HG02798 (cell line): ENCODE measurements at regions not wholly inside any gene's neighbourhood (a gene's known extent, or its start where the extent isn't known, plus 50 kb on each side); places are given as distances from the start of the nearest gene placed in this dataset.

Source experiments
- ATAC-seq: cut with Tn5 transposase; IDR thresholded peaks from one replicate; pipeline ENCODE4 v1.9.1; 2021; ENCODE audit warnings: mild to moderate bottlenecking; ENCODE audit not compliant: unreplicated experiment, poor library complexity

DNA sequence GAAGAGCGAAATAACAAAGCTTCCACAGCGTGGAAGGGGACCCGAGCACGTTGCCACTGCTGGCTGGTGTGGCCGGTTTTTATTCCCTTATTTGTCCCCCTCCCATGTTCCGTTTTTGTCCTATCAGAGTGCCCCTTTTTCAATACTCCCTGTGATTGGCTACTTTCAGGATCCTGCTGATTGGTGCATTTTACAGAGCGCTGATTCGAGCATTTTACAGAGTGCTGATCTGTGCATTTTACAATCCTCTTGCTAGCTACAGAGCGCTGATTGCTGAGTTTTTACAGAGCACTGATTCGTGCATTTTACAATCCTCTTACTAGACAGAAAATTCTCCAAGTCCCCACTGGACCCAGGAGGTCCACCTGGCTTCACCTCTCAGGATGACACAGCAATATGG lies 250.9 kb upstream of the EPHA5 start:
- no peak for ATAC-seq

GRCh38 chr4:65918872-65919271 lies 248.6 kb upstream of the EPHA5 start:
- no peak for ATAC-seq

DNA sequence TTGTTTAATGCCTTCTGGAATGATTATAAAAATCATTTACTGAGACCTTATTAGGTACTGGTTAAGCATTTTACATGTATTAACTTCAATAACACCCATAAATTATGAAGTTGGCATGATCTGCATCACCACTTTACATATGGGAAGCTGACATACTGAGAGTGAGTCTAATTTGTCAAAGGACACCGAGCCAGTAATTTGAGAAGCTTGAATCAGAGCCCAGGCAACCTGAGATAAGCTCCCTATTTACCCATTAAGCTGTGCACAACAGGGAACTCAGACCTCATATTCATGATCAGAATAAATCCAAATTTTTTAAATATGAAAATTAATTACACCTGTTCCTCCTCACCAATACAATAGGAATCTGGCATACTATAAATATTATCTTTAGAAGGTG lies 247.9 kb upstream of the EPHA5 start:
- no peak for ATAC-seq

DNA sequence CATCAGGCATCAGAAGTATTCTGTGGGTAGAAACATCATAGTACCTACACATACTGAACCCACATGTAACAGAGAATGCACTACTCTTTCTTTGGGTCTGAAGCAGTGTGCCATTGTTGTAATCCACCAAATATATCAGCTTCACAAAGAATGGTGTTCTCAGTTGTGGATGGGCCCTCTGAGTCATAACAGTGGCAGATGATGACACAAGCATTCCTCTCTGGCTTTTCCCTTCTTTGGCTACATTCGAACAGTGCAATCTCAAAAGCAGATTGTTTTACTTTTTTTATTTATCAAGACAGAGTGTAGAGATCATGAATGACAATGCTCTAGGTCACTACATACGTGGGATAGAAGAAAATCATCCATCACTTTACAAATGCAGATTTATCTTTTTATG lies 247.2 kb upstream of the EPHA5 start:
- ATAC-seq = no peak

- no peak for ATAC-seq
These were observed 241.4 kb upstream of the EPHA5 start for GRCh38 chr4:65911720-65912119.

- ATAC-seq = no peak
These were observed 223.9 kb upstream of the EPHA5 start for GRCh38 chr4:65893957-65894755.

DNA sequence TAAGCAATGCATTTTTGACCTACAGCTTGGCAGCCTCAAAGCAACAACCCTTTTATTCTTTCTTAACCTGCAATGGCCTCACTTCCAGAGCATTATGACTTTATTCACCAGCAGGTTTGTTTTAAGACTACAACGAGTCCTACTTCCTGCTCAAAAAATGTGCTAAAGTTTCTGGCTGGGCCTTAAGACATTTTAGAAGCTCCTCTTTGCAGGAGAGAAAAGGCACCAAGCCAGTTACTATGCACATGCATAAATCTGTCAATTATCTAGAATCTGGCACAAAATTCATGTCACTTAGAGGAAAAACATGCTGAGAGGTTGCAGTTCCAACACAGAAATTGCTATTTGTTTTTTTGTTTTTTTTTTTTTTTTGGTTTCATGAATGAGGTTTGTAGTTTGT lies 223.0 kb upstream of the EPHA5 start:
- no peak for ATAC-seq

- ATAC-seq = no peak
These were observed 210.3 kb upstream of the EPHA5 start for GRCh38 chr4:65880594-65880993.

DNA sequence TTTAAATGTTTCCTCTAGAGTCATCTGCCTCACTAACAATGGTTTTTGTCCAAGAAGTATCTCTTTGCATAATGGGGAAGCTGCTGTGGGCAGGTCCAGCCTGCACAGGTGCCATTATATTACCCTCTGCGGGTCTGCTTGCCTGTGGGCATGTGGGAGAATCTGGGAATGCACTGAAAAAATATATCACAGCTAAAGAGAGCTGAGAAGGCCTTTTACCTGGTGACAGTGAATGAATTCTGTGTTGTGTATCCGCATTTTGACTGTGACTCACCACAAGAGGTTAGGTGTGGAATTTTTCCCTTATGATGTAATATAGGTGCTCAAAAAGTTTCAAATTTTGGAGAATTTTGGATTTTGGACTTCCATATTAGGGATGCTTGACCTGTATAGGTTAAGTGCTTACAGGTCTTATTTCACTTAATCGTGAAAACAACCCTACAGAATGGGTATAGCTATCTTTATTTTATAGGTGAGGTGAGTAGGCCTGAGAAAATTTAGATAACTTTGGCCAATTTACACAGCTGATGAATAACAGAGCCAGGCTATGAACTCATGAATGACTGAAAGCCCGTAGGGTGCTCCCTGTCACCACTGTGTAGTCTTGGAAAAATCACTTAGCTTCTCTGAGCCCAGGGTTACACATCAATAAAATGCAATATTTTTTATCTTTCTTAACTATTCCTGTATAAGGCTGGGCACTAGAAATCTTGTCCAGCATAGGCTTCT lies 198.0 kb upstream of the EPHA5 start:
- ATAC-seq = no peak

DNA sequence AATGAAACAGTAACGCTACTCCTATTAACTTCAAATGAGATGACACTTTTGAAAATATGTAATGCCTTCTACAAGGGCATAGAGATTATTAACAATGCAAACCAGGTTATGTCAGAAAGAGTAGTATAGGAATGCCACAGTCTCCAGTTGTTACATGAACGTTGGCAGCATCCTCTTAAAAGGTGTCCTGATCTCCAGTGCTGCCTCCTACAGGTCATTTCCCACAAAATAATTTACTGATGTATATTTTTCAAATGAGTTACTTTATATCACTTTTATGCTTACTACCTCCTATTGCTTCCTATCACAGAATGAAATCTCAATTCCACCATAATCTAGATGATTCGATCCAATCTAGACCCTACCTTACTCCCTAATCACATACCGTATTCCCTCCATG lies 195.2 kb upstream of the EPHA5 start:
- no peak for ATAC-seq

- no peak for ATAC-seq
These were observed 191.7 kb upstream of the EPHA5 start for GRCh38 chr4:65861993-65862392.

- no peak for ATAC-seq
These were observed 175.0 kb upstream of the EPHA5 start for GRCh38 chr4:65845199-65845773.

DNA sequence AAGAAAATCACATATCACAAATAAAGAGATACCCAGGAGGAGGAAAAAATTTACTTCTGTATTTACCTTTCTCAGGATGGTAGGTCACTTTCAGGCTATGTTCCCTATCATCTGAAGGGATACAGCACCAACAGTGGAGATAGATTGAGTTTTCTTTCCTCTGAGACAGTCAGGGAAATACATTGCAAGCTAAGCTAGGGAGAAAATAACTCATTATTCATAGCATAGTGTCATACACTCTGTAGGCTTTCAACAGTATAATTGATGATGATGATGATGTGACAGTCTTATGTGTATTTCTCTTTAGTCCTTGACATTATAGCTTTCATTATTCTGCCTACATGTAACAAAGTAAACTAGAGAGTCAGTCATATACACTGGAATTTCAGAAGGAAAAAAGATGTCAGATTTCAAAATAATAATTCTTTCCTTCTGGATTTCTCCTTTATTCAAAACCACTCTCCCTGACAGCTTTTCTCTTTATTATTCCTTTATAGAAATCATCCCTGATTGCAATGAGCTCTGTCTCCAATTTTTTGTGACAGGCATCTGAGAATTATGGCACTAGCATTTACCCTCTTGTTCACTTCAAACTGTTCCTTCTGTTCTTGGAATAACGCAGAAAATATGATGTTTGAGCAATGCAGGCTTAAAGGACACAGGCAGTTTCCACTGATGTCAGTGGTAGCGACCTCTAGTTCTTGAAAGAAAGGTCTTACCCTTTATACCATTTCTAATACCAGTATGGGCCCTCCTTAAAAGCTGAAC lies 169.1 kb upstream of the EPHA5 start:
- no peak for ATAC-seq

- ATAC-seq = no peak
These were observed 164.4 kb upstream of the EPHA5 start for GRCh38 chr4:65834707-65835106.

DNA sequence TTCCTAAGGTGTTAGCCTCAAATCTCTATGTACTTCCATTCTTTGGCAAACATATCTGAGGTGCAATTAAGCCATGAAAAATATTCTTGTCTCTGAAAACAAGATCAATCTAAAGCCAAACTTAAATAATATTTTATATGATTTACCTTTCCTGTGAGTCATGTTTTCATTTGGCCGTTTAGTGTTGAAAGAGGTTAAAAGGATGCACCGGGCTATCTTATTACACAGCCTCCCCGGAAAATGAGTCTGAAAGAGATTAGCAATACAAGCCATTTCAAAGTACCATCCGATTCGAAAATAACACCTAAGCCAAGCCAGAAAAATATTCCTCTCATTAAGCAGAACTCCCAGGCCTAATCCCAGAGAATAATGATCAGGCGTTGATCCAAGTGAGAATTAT lies 161.5 kb upstream of the EPHA5 start:
- ATAC-seq = no peak

DNA sequence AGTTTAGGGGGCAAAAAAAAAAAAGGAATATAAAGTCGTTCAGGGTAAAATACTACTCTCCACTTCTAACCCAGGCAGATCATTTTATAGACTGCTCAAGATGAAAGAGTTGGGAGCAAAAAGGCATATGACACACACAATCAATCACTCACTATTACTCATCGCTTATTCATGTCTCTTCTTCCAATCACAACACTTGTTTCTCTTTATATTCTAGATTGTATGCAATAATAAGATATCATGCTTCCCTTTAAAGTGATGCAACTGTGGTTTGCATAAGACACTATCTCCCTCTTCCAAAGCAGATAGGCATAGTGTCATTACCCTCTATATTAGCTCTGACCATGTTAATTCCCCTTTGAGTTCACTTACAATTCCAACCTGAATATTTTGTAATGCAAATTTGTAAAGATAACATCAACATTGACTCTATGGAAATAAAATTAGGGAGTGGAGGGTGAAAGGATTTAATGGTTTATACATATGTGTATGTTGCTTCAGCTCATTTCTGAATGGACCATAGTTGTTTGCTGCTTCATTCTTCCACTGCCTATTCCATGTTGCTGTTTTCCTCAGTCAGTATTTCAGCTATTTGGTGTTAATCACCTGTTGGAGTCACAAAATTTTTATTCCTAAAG lies 154.9 kb upstream of the EPHA5 start:
- ATAC-seq = no peak

- no peak for ATAC-seq
These were observed 148.9 kb upstream of the EPHA5 start for GRCh38 chr4:65819192-65819591.

DNA sequence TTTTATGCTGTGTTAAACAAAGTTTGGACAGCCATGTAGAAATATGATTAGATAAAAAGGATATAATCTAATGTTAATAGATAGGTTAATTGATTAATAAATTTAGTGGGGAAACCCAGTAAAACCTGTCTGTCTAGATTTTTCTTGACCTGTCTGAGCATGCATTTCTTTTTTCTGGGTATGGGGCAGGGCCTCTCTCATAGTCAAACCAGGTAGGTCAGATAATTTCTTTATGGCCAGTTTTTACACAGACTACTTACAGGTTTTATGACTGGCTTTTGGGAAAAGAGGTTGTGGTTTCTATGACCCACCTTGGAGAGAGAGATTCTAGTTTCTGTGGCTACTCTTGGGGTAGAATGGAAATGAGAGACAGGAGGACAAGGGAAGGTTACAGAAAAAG lies 135.6 kb upstream of the EPHA5 start:
- ATAC-seq = no peak

- no peak for ATAC-seq
These were observed 129.2 kb upstream of the EPHA5 start for GRCh38 chr4:65799513-65799912.

- ATAC-seq = no peak
These were observed 128.3 kb upstream of the EPHA5 start for GRCh38 chr4:65798498-65799127.
